Lower lobe of right lung (tissue), 2 donors: ENCODE measurements at regions not wholly inside any gene's neighbourhood (a gene's known extent, or its start where the extent isn't known, plus 50 kb on each side); places are given as distances from the start of the nearest gene placed in this dataset.

Source experiments
- ATAC-seq, 2 donors: fragments of 200-7000 bp; cut with Tn5 transposase; one replicate each; pipeline ENCODE4 v1.9.1; 2020 to 2022; ENCODE audit warnings: mild to moderate bottlenecking in 2 of 2, moderate library complexity in 2 of 2
- DNase-seq: peaks from one replicate; pipeline ENCODE4 v3.0.0-alpha.2; 2020
- H3K27ac ChIP-seq: fragments of 200-600 bp; one replicate; pipeline ENCODE4 v1.8.0; 2022
- H3K27me3 ChIP-seq: fragments of 200-600 bp; one replicate; pipeline ENCODE4 v1.8.0; 2022; ENCODE audit warnings: low read depth
- H3K36me3 ChIP-seq: fragments of 200-600 bp; one replicate; pipeline ENCODE4 v1.8.0; 2022; ENCODE audit warnings: mild to moderate bottlenecking
- H3K4me1 ChIP-seq: fragments of 200-600 bp; one replicate; pipeline ENCODE4 v1.8.0; 2022
- H3K4me3 ChIP-seq: fragments of 200-600 bp; one replicate; pipeline ENCODE4 v1.8.0; 2022; ENCODE audit warnings: mild to moderate bottlenecking
- H3K9me3 ChIP-seq: fragments of 200-600 bp; one replicate; pipeline ENCODE4 v1.8.0; 2022
- intact Hi-C: fragments of 100-400 bp; cut with DNase I; formaldehyde crosslinking; loops from one replicate; pipeline ENCODE4 v1.11.0; 2022
- TF ChIP-seq, protein P1 (sequence below): fragments of 200-600 bp; IDR thresholded peaks from one replicate; pipeline ENCODE4 v1.8.0; 2022; ENCODE audit warnings: antibody characterized with exemption, mild to moderate bottlenecking
- donor health status: DM: no; HTN: yes; CAD: no; lungs with severe emphysema.

DNA sequence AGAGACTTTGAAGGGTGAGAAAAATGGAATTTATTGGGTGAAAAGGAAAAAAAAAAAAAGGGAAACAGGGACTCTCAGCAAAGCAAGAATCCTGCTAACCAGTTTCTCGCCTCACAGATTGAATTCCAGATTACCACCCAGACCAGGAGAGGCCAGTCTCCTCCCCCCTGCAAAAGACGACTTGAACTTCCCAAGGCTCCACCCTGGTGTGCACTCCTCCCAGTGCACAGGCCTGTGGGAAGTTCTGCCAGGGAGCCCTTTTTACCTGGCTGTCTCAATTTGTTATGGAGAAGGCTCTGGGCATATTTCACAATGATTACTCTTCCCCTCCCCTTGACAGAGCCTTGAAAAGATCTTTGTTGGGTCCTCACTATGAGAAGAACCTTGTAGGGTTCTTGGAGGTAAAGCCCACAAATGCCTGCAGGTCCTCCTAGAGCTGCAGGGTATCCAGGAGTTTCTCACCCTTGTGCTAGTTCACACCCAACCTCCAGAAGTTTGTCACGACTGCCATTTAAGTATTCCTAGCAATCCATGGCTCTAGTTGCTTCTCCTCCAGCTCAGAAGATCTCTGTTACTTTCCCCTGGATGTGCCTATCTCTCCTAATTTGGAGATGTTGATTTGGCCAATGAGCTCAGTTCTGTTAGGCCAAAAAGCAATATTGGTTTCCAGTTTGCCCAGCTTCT is 229.8 kb upstream of the TMTC4 start:
- Histone ChIP-seq H3K9me3 (no peaks in the 10 kb centered on the region), H3K4me1 (no peaks in the 10 kb centered on the region), H3K27me3 (no peaks in the 10 kb centered on the region), H3K4me3 (no peak overlapping the region), H3K27ac (no peak overlapping the region), H3K36me3 (no peaks in the 10 kb centered on the region)
- no peak for DNase-seq
- TF ChIP-seq, protein P1, sequence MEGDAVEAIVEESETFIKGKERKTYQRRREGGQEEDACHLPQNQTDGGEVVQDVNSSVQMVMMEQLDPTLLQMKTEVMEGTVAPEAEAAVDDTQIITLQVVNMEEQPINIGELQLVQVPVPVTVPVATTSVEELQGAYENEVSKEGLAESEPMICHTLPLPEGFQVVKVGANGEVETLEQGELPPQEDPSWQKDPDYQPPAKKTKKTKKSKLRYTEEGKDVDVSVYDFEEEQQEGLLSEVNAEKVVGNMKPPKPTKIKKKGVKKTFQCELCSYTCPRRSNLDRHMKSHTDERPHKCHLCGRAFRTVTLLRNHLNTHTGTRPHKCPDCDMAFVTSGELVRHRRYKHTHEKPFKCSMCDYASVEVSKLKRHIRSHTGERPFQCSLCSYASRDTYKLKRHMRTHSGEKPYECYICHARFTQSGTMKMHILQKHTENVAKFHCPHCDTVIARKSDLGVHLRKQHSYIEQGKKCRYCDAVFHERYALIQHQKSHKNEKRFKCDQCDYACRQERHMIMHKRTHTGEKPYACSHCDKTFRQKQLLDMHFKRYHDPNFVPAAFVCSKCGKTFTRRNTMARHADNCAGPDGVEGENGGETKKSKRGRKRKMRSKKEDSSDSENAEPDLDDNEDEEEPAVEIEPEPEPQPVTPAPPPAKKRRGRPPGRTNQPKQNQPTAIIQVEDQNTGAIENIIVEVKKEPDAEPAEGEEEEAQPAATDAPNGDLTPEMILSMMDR, result no peak
- intact Hi-C loops, result no loop called here
- ATAC-seq, result no peak

DNA sequence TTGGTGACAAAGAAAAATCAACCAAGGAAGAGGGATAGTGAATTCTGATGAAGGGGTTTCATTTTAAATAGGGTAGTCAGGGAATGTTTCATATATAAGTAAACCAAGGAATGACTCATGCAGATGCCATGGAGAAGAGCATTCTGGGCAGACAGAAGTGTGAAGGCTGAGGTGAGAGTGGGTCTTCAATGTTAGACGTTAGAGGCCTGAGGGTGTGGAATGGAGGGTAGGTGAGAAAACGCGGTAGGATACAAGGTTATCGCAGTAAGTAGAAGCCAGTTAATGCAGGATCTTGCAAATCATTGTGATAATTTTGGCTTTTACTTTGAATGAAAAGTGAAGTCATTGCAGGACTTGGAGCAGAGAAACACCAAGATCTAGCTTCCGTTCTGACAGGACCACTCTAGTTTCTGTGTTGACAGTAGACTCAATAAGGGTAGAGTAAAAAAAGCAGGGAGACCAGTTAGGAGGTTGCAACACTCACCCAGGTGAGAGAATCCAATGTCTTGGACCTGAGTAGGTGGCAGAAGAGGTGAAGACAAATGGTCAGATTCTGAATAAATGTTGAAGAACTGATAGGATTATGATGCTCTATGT is 225.2 kb upstream of the TMTC4 start:
- DNase-seq, result no peak
- intact Hi-C loops, result no loop called here
- no peak overlapping the region for H3K4me3 ChIP-seq
- H3K27ac ChIP-seq, result no peak overlapping the region
- no peak for ATAC-seq
- H3K36me3 ChIP-seq, result no peaks in the 10 kb centered on the region
- H3K9me3 ChIP-seq, result no peaks in the 10 kb centered on the region
- TF ChIP-seq, protein P1, result no peak
- no peaks in the 10 kb centered on the region for H3K4me1 ChIP-seq
- no peaks in the 10 kb centered on the region for H3K27me3 ChIP-seq

DNA sequence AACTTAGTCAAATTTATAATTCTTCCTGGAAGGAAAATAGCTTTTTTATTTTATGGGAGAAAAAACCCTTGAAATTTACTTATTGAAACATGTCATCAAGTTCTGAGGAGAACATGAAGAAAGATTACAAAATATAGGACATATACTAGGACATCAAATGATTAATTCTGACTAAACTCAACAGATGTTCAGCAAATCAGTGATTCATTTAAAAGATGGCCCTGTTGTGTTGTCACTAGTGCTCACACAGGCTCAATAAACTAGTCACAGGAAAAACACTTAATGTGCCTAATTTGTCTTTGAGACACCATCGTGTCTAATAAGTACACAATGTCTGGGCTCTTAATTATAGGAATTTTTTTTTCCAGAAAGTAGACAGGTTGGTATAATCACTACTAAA is 223.8 kb upstream of the TMTC4 start:
- DNase-seq (no peak), ATAC-seq (no peak)
- H3K4me1 ChIP-seq, result no peaks in the 10 kb centered on the region
- TF ChIP-seq, protein P1, result no peak
- intact Hi-C loops, result no loop called here
- H3K4me3 ChIP-seq, result no peak overlapping the region
- no peaks in the 10 kb centered on the region for H3K36me3 ChIP-seq
- no peak overlapping the region for H3K27ac ChIP-seq
- H3K9me3 ChIP-seq, result no peaks in the 10 kb centered on the region
- no peaks in the 10 kb centered on the region for H3K27me3 ChIP-seq

DNA sequence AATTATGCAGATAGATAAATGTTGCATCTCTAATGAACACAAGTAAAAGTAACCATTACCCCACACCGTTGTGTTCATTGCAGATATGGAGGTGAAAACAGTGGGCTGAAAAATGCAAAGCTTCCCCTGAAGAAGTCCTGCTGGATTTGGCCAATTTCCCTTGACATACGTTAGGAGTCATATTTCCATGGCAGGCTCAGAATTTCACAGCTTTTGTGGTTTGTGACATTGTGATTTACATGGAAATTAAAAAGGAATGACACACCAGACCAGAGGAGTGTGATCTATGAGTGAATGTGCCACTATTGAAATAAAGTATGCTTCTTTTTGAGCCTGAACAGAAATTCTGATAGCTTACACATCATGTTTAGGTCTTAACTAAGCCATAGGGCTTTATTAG is 221.1 kb upstream of the TMTC4 start:
- intact Hi-C loops, result no loop called here
- Histone ChIP-seq H3K4me3 (no peak overlapping the region), H3K9me3 (no peaks in the 10 kb centered on the region), H3K4me1 (no peaks in the 10 kb centered on the region), H3K27me3 (no peaks in the 10 kb centered on the region), H3K36me3 (no peaks in the 10 kb centered on the region), H3K27ac (no peak overlapping the region)
- DNase-seq, result no peak
- no peak for ATAC-seq
- TF ChIP-seq, protein P1, result no peak

DNA sequence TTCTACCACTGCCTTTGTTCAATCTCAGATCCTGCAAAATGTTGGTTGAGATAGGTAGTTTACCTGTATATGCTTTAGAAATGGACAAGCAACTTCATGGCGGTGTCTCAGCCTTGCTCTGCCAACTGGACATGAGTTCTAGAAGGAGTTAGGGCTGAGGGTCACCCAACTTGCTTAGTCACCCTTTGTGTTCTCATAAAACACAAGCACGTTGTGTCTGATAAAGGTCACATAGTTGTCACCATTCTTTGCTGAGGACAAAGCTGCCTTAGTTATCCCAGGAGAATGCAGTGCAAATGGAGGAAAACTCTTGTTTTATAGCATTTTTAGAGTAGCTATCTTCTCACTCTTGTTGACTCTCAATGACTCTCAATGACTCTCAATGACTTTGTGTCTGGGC is 218.4 kb upstream of the TMTC4 start:
- Histone ChIP-seq H3K27ac (no peak overlapping the region), H3K4me3 (no peak overlapping the region), H3K27me3 (no peaks in the 10 kb centered on the region), H3K36me3 (no peaks in the 10 kb centered on the region), H3K9me3 (no peaks in the 10 kb centered on the region), H3K4me1 (no peaks in the 10 kb centered on the region)
- no peak for ATAC-seq
- TF ChIP-seq, protein P1, result no peak
- intact Hi-C loops, result no loop called here
- DNase-seq, result no peak
